ENCODE measurements at regions not wholly inside any gene's neighbourhood (a gene's known extent, or its start where the extent isn't known, plus 50 kb on each side); places are given as distances from the start of the nearest gene placed in this dataset.

GRCh38 chr11:112523951-112524350 lies 263.3 kb upstream of the PLET1 start:
- Histone ChIP-seq H3K4me1 (no peaks in the 10 kb centered on the region), H3K27ac (no peak overlapping the region), H3K9me3 (no peaks in the 10 kb centered on the region), H3K27me3 (no peaks in the 10 kb centered on the region), H3K36me3 (no peaks in the 10 kb centered on the region), H3K4me3 (no peak overlapping the region)
- intact Hi-C loops (cut with DNase I; ENCODE audit: low total_unique reads), result no loop called here
- no peak for DNase-seq
- no peak for TF ChIP-seq POLR2A (IDR thresholded peaks at IDR 0.05)
- TF ChIP-seq CTCF (IDR thresholded peaks at IDR 0.05), result no peak

- Histone ChIP-seq H3K4me1 (no peaks in the 10 kb centered on the region), H3K9me3 (no peaks in the 10 kb centered on the region), H3K4me3 (no peak overlapping the region), H3K27ac (no peak overlapping the region), H3K36me3 (no peaks in the 10 kb centered on the region), H3K27me3 (no peaks in the 10 kb centered on the region)
- DNase-seq, result no peak
- intact Hi-C loops (cut with DNase I; ENCODE audit: low total_unique reads), result no loop called here
- TF ChIP-seq POLR2A (IDR thresholded peaks at IDR 0.05) (no peak), CTCF (IDR thresholded peaks at IDR 0.05) (no peak)
Observed at GRCh38 chr11:112524798-112525197, 264.1 kb upstream of the PLET1 start.

GRCh38 chr11:112525270-112525669 lies 264.6 kb upstream of the PLET1 start:
- H3K4me3 ChIP-seq, result no peak overlapping the region
- H3K4me1 ChIP-seq, result no peaks in the 10 kb centered on the region
- H3K27me3 ChIP-seq, result no peaks in the 10 kb centered on the region
- no peak for DNase-seq
- intact Hi-C loops (cut with DNase I; ENCODE audit: low total_unique reads), result no loop called here
- no peaks in the 10 kb centered on the region for H3K9me3 ChIP-seq
- no peaks in the 10 kb centered on the region for H3K36me3 ChIP-seq
- no peak for TF ChIP-seq POLR2A (IDR thresholded peaks at IDR 0.05)
- no peak for TF ChIP-seq CTCF (IDR thresholded peaks at IDR 0.05)
- H3K27ac ChIP-seq, result no peak overlapping the region

GRCh38 chr11:112525844-112526590 lies 265.4 kb upstream of the PLET1 start:
- H3K4me1 ChIP-seq, result no peaks in the 10 kb centered on the region
- no peaks in the 10 kb centered on the region for H3K9me3 ChIP-seq
- TF ChIP-seq CTCF (IDR thresholded peaks at IDR 0.05) (no peak), POLR2A (IDR thresholded peaks at IDR 0.05) (no peak)
- no peak overlapping the region for H3K27ac ChIP-seq
- intact Hi-C loops (cut with DNase I; ENCODE audit: low total_unique reads), result no loop called here
- no peak for DNase-seq
- H3K4me3 ChIP-seq, result no peak overlapping the region
- no peaks in the 10 kb centered on the region for H3K27me3 ChIP-seq
- no peaks in the 10 kb centered on the region for H3K36me3 ChIP-seq

- Histone ChIP-seq H3K9me3 (no peaks in the 10 kb centered on the region), H3K36me3 (no peaks in the 10 kb centered on the region), H3K4me1 (no peaks in the 10 kb centered on the region), H3K4me3 (no peak overlapping the region), H3K27me3 (no peaks in the 10 kb centered on the region), H3K27ac (no peak overlapping the region)
- TF ChIP-seq CTCF (IDR thresholded peaks at IDR 0.05), result no peak
- intact Hi-C loops (cut with DNase I; ENCODE audit: low total_unique reads), result no loop called here
- DNase-seq, result no peak
Observed at GRCh38 chr11:112526699-112527416, 266.2 kb upstream of the PLET1 start.
